HG03565 (cell line): ENCODE measurements at regions not wholly inside any gene's neighbourhood (a gene's known extent, or its start where the extent isn't known, plus 50 kb on each side); places are given as distances from the start of the nearest gene placed in this dataset.

Experiments used
- ATAC-seq: cut with Tn5 transposase; IDR thresholded peaks from one replicate; pipeline ENCODE4 v1.9.1; 2021; ENCODE audit warnings: mild to moderate bottlenecking, moderate library complexity; ENCODE audit not compliant: unreplicated experiment

DNA sequence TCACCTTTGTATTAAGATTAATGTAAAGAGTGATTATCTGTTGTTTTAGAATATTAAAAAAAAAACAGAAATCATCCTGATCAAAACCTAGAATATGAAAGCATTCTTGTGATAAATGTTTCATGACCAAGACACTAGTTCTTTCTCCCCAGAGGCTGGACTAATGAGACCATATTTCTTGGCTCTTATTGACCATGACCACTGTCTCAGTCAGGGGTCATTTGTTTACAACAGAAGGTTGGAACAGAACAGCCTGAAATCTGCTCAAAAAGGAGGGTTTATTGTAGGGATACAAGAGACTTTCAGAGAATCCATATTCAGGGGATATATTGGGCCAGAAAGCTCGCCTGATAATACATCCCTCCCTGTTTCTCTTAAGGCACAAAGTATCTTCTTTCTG is 87.7 kb downstream of the TMEM30B start:
- no peak for ATAC-seq

DNA sequence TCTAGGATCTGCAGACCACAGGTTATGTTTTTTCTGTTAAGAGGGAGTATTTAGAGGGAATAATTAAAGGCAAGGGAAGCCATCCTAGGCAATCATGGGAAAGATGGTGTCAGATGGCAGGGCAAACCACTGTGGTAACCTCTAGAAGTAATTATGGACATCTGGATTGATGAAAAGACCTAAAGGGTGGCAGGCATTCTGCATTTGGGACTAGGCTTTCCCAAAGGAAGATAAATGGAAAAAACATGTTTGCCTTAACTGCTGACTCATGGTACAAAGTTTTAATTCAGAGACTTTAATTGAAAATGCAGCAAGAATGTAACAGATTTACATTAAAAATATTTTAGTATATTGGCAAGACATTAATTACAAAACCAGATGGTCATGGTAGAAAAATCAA is 88.1 kb downstream of the TMEM30B start:
- ATAC-seq = no peak

DNA sequence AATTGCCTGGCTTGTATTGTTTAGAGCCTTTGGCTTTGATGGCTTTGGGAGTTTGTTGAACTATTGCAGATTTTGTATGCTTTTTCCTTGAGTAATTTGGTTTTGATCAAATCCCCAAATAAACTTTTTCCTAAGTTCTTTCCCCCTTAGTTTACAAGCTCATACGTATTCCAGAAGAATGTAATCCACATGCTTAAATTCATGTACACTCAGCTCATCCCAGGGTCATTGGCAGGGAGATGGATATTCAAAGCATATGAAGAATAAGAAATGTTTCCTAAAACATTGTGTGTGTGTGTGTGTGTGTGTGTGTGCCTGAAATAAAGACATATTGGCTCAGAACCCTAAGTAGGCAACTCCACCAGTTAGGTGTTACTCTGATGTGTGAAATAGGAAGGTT is 89.4 kb downstream of the TMEM30B start:
- ATAC-seq = no peak

DNA sequence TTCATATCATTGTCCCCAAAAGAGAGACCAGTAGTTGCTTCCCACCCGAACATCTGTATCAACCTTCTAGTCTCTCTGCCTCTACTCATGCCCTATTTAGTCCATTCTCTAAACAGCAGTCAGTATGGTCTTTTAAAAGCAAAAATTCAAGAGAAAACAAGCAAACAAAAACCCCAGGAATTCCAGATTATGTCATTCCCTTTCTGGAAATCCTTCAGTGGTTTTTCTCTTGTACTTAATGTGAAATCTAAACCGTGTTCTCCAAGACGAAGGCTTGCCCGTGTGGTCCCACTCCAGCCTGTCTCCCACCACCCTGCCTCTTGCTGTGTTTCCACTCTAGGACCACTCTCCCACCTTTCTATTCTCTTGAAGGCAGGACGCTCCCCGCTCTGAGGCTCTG is 90.8 kb downstream of the TMEM30B start:
- no peak for ATAC-seq

DNA sequence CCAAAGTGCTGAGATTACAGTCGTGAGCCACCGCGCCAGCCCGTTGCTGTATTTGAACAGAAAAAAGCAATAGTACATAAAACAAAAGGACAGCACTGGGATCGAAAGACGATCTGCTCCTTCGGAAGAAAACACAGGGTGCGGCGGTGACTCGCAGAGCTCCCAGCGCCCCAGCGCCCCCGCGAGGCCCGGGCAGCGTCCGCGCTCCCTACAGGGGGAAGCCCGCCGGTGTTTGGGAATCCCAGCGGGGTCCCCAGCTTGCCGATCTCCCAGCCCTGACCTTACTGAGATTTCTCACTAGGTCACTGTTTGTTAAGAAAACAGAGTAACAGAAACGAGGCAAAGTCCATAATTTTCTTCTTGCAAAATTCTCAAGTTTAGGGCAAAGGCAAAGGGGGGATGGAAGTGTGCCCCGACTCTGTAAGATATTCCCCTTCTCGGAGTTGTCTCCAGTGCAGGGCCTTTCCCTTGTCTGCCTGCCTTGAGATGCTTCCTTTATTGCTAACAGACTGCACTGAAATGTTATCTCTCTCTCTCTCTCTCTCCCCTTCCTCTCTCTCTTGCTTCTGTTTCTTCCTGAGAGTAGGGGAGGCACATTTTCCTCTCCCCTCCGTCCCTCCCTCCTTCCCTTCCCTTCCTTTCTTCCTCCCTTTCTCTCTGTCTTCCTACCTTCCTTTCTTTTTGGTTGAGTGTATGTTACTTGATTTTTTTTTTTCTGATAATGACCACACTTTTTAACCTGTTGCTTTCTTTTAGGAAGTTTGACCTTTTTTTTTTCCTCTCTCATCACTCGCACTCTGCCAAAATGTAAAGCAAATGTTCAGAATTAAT is 91.9 kb downstream of the TMEM30B start:
- ATAC-seq = peak; percentile 59

DNA sequence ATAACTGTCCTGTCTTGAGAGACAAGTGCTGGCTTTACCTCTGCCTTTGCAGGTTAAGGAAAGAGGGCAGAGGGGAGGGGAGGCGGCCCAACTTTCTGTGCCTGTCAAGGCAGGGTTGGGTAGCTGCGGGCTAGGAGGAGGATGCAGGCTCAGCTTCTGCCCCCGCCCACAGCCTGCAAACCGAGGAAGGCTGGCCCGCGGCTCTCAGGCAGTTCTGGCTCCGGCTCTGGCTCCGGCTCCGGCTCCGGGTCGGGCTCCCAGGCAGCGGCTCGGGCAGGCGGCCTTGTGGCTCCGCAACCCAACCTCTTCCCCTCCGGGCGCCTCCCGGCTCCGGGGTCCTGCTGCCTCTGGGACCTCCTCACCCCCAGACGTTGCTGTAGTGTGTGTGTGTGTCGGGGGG is 92.9 kb downstream of the TMEM30B start:
- no peak for ATAC-seq

DNA sequence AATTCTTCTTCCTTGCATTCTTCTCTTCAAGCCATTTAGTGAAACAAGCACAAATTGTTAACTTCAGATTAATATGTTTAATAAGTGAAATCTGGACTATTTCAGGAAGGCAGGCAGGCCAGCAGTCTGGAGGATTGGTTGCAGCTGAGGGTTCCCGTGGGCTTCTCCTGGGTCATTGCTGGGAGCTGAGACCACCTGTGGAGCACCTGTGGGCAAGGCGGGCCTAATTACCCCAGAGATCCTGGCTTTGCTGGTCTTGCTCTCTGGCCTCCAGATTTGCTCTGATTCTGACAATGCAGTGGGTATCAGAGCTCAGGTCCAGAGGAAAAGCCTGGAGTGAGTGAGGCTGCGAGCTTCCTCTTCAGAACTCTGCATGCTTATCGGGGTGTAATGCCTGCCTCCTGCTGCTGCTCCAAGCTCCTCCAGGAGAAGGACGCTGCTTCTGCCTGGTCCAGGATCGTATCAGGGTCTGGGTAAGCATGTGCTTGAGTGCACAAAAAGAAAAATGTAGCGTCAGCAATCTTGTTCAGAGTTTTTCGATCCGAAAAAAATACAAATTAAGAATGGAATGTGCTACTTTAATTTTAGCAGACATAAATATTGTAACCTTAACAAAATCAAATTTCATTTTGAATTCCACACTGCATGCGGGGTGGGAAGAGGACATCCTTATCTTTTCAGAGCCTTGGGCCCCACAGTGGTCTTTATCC is 93.8 kb downstream of the TMEM30B start:
- no peak for ATAC-seq

DNA sequence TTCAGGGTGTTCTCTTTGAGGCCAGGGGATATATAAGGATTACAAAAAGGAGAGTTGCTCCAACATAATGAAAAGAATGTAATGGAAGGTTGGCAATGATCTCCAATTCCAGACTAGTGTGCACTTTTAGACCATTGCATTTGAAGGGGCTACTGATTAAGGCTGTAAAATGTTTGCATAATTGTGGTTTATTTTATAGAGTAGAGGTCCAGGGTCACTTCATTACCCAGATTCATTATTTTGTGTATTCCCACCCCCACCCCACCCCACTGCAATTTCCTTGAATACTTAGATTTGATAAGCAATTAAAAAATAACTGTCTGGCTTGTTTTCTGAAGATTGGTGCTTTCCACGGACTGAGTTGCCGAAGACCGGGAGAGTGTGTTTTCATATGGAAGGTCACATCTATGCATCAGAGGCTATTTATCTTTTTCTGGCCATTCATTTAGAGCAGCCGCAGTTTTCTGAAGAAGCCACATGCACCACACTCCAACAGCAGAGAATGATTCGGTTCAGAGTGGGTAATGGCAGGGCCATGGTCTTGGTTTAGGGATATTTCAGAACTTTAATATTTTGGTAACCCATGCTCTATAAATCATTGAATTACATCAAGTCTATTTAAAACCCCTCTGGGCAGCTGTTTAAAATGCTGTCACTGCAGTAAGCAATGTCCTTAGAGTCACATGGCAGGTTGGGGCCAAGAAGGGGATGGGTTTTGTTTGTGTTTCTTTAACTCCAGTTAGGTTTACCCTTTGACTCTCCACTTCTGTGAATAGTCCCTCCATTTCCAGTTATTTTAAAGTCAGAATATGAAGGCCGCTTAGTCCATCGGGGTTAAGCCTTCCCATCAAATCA is 94.6 kb downstream of the TMEM30B start:
- ATAC-seq = no peak

DNA sequence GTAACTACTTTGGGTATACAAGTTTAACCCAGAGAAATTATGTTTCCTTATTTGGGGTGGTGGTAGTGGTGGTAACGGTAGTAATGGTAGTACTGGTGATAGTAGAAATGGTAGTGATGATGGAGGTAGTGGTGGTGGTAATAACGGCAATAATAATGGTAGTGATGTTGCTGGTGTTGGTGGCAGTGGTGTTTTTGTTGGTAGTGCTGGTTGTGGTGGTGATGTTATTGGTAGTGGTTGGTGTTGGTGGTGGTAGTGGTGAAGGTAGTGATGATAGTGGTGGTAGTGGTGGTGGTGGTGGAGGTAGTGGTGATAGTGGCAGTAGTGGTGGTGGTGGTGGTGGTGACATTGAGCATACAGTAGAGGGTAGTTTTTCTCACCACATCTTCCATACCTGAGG is 95.6 kb downstream of the TMEM30B start:
- ATAC-seq = no peak

DNA sequence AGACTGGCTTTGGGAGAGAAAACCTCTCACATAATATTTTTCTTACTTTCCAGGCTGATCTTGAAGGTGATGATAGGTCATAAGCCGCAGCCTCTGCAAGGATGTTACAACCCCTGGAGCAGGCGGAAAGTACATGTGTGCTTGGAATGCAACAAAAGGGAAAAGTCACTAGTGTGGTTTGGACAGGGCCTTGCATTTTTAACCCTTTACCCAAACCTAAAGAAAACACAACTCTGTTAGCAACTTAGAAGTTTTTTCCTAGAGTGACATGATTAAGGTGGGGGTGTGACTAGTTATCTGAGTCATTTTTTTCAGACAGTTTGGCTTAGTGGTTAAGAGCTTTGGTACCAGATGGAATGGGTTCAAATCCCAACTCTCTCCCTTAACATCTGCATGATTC is 97.0 kb downstream of the TMEM30B start:
- ATAC-seq = no peak

DNA sequence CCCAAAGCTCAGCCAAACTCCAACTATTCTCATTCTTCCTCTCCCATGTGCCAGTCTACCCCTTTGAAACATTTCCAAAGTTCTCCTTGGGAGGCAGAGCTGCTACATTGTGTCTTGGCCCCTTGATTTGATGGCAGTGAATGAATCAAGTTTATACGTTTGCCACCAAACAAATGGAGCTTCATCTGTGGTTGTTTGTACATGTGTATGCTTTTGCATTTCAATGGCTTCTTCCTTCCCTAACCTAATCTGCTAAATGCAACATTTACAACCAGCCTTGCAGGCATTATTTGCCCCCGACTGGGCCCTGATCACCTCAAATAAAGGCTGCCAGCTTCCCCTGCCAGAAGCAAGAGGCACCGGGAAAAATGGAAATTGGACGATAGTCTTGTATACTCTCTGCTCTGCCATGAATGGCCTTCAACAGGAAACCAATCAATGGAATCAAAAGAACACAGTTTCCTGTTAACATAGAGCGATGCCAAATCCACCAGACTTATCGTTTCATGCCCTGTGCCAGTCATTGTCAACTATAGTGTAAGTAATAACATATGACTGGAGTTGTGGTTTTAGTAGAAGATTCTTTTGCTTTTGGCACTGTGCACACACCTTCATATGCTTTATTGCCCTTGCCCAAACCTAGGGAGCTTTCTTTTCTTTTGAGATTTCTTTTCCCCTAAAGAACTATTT is 97.8 kb downstream of the TMEM30B start:
- no peak for ATAC-seq

DNA sequence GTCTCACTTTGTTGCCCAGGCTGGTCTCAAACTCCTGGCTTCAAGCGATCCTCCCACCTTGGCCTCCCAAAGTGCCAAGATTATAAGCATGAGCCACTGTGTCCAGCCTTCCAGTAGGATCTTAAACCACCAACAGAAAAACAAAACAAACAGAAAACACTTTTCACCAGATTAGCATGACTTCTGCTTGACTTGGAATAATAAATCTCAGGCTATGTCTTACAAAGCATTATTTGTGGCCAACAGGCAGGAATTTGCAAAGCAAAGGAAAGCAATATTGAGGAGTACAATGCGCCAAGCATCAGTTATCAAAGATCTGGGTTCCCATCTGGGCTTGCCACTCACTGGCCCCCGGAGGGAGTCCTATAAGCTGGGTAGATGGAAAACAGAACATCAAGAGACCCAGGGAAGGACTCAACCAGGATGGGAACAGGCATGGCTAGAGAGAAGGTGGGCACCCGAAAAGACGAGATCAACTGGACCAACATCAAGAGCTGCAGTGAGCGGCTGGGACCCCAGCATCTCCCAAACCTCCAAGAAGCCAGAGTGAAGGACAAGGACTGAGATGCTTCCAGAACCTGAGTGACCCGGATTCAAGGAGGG is 101.2 kb downstream of the TMEM30B start:
- no peak for ATAC-seq

DNA sequence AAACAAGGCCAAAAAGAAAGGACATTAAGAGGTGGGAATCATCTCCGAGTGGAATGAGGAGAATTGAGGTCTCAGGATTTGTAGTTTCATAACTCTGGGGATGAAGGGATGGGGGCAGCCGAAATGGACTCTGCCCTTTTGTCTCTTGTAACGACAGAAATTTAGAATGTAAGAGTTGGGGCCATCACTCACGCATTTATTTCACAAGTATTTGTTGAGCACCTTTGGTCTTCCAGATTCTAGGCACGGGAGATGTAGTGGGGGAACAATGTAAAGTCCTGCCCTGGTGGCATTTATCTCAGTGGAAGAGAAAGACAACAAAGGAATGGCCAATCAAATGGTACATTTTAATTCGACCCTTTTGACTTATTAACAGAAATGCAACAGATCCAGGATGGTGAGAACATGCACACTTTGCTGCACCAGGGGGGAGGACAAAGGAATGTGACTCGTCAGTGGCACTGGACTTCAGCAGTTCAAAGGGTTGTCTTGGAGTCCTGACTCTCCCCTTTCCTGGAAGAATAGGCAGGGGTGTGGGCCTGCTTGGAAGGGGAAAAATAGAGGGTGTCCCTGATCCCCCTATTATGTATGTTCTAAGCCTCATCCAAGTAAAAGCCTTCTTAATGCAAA is 102.0 kb downstream of the TMEM30B start:
- ATAC-seq = no peak

DNA sequence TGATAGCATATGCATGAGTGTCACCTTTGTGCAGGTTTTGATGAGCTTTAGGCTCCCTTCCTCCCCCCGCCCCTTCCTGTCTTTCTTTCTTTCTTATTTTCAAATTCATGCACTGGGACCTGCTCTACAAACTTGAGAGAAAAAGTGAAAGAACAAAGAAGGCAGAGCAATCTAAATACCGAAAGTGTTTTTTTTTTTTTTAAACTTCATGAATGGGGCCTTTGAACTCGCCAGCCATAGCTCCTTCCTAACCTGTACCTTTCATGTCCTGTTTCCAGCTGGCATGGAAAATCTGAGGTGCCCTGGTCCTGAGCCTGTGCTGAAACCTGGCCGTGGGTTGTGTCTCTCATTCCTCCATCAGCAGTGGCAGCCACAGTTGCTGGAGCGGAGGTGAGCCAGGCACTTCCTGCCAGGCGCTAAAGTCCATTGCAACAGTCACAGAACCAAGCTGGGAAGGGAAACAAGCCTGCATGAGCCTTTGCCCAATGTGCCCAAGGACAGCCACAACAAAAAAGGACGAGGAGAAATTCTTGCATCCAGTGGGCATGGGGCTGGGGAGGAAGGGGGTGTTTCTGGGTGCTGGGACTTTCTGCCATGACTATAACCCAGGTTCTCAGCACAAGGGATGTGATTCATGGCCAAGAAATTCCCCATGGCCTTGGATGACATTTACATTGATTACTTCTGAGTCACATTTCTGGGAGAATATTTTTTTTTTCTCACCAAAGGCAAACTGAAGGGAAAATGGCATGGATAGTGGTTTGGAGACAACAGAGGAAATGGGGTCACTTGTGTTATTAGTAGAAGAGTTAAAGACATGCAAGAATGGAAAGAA is 102.7 kb downstream of the TMEM30B start:
- ATAC-seq = no peak

DNA sequence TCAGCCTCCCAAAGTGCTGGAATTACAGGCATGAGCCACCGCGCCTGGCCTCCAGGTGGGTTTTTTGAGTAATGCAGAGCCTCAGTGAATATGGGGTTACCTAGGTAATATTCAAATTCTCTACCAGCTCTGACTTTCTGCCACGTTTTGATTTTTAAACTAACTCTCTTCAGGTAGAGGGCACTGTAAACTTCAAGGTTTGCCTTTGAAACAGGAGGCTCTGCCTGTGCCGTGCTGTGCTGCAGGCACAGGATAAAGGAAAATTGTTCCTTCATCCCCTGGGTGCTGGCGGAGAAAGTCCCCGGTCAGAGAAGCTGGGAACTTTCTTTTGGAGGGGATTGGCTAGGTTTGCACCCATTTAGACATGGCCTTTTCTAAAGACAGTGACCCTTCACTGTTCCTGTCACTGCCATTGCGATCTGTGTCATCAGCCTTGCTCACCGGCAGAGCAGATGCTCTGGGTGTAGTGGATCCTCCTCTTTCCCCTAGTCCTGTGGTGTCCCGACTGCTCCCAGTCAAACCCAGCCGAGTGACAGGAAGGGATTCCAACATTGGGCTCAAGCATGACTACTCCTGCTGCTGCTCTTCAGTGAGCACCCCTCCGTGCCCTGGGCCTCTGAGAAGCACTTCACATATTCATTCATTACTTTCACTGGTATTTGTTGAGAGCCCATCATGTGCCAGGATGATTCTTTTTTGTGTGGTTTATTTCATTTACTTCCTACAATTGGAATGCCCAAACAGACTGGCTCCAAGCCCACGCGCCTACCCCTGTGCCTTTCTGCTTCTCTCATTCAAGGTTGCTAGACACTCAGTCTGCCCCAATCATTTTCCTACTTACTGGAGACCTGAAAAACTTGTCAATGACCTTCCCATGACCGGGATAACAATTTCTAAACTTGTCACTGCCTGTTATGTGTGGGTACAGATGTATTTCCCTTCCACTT is 103.6 kb downstream of the TMEM30B start:
- no peak for ATAC-seq

DNA sequence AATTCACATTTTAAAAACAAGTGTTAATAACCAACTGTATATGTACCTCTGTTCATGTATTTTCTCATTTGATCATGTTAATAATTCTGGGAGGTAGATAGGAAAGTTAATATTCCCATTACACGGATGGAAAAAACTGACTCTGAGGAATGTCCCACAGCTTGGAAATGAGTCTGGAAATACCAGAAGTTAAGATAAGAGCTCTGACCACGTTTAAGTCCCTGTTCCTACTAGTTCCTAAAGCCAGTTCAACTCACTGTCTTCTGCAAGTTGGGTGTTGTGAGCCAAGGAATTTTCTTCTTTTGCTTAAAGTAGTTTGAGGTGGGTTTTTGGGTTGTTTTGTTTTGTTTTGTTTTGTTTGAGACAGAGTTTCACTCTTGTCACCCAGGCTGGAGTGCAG is 104.5 kb downstream of the TMEM30B start:
- ATAC-seq = no peak

DNA sequence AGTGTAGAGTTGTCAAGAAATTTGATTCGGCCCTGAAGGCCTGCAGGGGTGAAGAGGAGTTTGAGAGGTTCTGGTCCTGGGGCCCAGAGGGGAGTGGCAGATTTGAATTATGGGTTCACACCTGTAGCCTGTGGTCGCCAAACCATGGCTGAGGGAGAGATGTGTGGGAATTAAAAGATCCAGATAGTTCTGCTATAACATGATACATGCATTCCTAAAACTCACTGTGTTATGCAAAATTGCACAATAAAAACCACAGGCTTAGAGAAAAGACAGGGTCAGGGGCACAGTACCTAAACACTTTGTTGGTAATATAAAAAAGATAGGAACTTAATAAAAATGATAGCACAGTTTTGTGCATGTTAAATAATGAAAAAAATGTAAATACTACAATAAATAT is 106.2 kb downstream of the TMEM30B start:
- no peak for ATAC-seq

DNA sequence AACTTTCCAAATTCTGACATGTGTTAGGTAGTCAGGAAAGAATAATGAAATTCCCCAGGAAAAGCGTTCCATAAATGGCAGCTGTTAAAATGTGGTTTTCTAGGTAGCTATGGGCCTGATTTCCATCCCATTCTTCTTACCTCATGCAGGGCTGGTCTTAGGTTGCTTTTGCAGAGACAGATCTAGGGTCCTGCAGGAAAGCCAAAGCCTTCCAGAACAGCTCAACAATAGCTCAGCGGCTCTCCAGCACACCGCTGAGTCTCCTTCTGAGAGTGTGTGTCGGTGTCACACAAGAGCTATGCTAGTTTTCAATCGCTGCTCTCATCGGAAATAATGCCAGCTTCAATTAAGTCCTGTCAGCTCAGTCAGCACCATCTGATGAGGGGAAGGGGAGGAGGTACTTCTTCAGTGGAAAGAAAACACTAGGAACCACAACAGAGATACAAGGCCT is 106.7 kb downstream of the TMEM30B start:
- ATAC-seq = no peak
